Liver (tissue), 8 donors: ENCODE measurements at regions not wholly inside any gene's neighbourhood (a gene's known extent, or its start where the extent isn't known, plus 50 kb on each side); places are given as distances from the start of the nearest gene placed in this dataset.

ENCODE experiments used
- DNase-seq: peaks from one replicate; pipeline ENCODE4 v3.0.0-alpha.2; 2017; ENCODE audit warnings: low spot score
- H3K27ac ChIP-seq, 2 donors: one replicate each; pipeline ENCODE4 v1.7.0; 2013; ENCODE audit warnings: inconsistent platforms in 2 of 2, low read length in 2 of 2, control low read depth in 1 of 2, low read depth in 1 of 2, mild to moderate bottlenecking in 1 of 2
- H3K27me3 ChIP-seq, 4 donors: one replicate each; pipeline versions ENCODE4 v1.6.1 to v1.7.0; 2013; ENCODE audit warnings: low read length in 3 of 4, inconsistent platforms in 1 of 4, mild to moderate bottlenecking in 1 of 4, moderate library complexity in 1 of 4; ENCODE audit not compliant: control insufficient read depth in 4 of 4, insufficient read depth in 4 of 4
- H3K36me3 ChIP-seq, 4 donors: one replicate each; pipeline versions ENCODE4 v1.6.1 to v1.7.0; 2013; ENCODE audit warnings: low read length in 3 of 4, mild to moderate bottlenecking in 3 of 4, low read depth in 1 of 4, moderate library complexity in 1 of 4; ENCODE audit not compliant: control insufficient read depth in 4 of 4, insufficient read depth in 3 of 4
- H3K4me1 ChIP-seq, 4 donors: one replicate each; pipeline versions ENCODE4 v1.6.1 to v1.7.0; 2013; ENCODE audit warnings: low read length in 3 of 4, mild to moderate bottlenecking in 3 of 4, moderate library complexity in 1 of 4; ENCODE audit not compliant: control insufficient read depth in 4 of 4, insufficient read depth in 4 of 4
- H3K4me3 ChIP-seq, 3 donors: one replicate each; pipeline versions ENCODE4 v1.6.1 to v1.7.0; 2013; ENCODE audit warnings: low read length in 3 of 3, control low read depth in 1 of 3, low read depth in 1 of 3, mild to moderate bottlenecking in 1 of 3
- H3K9ac ChIP-seq, 2 donors: one replicate each; pipeline ENCODE4 v1.7.0; 2013; ENCODE audit warnings: low read length in 2 of 2, mild to moderate bottlenecking in 2 of 2, moderate library complexity in 2 of 2, control low read depth in 1 of 2, low read depth in 1 of 2
- H3K9me3 ChIP-seq, 4 donors: one replicate each; pipeline versions ENCODE4 v1.6.1 to v1.7.0; 2013; ENCODE audit warnings: low read length in 3 of 4; ENCODE audit not compliant: control insufficient read depth in 4 of 4
- ATF3 ChIP-seq: IDR thresholded peaks from 2 replicates; pipeline ENCODE4 v1.6.1; 2016; ENCODE audit warnings: antibody characterized with exemption
- EGR1 ChIP-seq, 2 donors: IDR thresholded peaks; 2 replicates each; pipeline ENCODE4 v1.6.1; 2016 to 2018; ENCODE audit warnings: antibody characterized with exemption in 2 of 2, low read depth in 2 of 2
- FOXA1 ChIP-seq: IDR thresholded peaks from 2 replicates; pipeline ENCODE4 v1.6.1; 2016; ENCODE audit warnings: antibody characterized with exemption
- GABPA ChIP-seq, 2 donors: IDR thresholded peaks in 1 of 2; conservative IDR thresholded peaks in 1 of 2; 2 replicates each; pipeline ENCODE4 v1.6.1; 2016; ENCODE audit warnings: antibody characterized with exemption in 2 of 2, mild to moderate bottlenecking in 1 of 2, moderate library complexity in 1 of 2
- HNF4A ChIP-seq, 2 donors: conservative IDR thresholded peaks; 2 replicates each; pipeline ENCODE4 v1.6.1; 2016; ENCODE audit warnings: antibody characterized with exemption in 2 of 2, mild to moderate bottlenecking in 2 of 2
- JUND ChIP-seq, 2 donors: IDR thresholded peaks; 2 replicates each; pipeline ENCODE4 v1.6.1; 2016; ENCODE audit warnings: antibody characterized with exemption in 2 of 2
- RAD21 ChIP-seq, 2 donors: IDR thresholded peaks; 2 replicates each; pipeline ENCODE4 v1.6.1; 2016; ENCODE audit warnings: antibody characterized with exemption in 2 of 2, mild to moderate bottlenecking in 2 of 2
- REST ChIP-seq: IDR thresholded peaks from 2 replicates; pipeline ENCODE4 v1.6.1; 2016; ENCODE audit warnings: antibody characterized with exemption, mild to moderate bottlenecking
- RXRA ChIP-seq, 2 donors: IDR thresholded peaks; 2 replicates each; pipeline ENCODE4 v1.6.1; 2017 to 2018; ENCODE audit warnings: antibody characterized with exemption in 2 of 2, mild to moderate bottlenecking in 1 of 2
- SP1 ChIP-seq: IDR thresholded peaks from 2 replicates; pipeline ENCODE4 v1.6.1; 2018; ENCODE audit warnings: antibody characterized with exemption, mild to moderate bottlenecking
- TAF1 ChIP-seq: conservative IDR thresholded peaks from 2 replicates; pipeline ENCODE4 v1.6.1; 2016; ENCODE audit warnings: antibody characterized with exemption, mild to moderate bottlenecking
- YY1 ChIP-seq: IDR thresholded peaks from 2 replicates; pipeline ENCODE4 v1.6.1; 2016; ENCODE audit warnings: antibody characterized with exemption, mild to moderate bottlenecking
- WGBS: extraction: QIAGEN DNeasy Blood & Tissue Kit; methylation state at CpG from one replicate; pipeline ENCODE4 v1.1.7; 2013; 5-methylcytosine and 5-hydroxymethylcytosine counted together
- TF ChIP-seq, protein P1 (sequence below): fragments of 150-350 bp; IDR thresholded peaks from 2 replicates; pipeline ENCODE4 v1.5.1; 2017; ENCODE audit warnings: improper control_type of control experiment, low read depth, low read length; ENCODE audit not compliant: missing input control
- TF ChIP-seq, protein P2 (sequence below): IDR thresholded peaks from 2 replicates; pipeline ENCODE4 v1.6.1; 2016; ENCODE audit warnings: antibody characterized with exemption
- TF ChIP-seq, protein P3 (sequence below): IDR thresholded peaks from 2 replicates; pipeline ENCODE4 v1.6.1; 2016; ENCODE audit warnings: antibody characterized with exemption
- donor health status: healthy.
- donor health status: healthy.
- donor health status: healthy.
- donor health status: healthy.
- donor health status: healthy.

GRCh38 chr12:67928621-67929383 is 60.4 kb upstream of the IFNG-AS1 start:
- TF ChIP-seq ATF3 (no peak), HNF4A (conservative IDR thresholded peaks at IDR 0.05) (no peak), TAF1 (no peak), RAD21 (IDR thresholded peaks at IDR 0.05) (no peak), REST (no peak), RXRA (IDR thresholded peaks at IDR 0.05) (no peak), GABPA (IDR thresholded peaks at IDR 0.05 in 1 of 2, conservative IDR thresholded peaks at IDR 0.05 in 1 of 2) (no peak), YY1 (no peak)
- TF ChIP-seq, protein P1, sequence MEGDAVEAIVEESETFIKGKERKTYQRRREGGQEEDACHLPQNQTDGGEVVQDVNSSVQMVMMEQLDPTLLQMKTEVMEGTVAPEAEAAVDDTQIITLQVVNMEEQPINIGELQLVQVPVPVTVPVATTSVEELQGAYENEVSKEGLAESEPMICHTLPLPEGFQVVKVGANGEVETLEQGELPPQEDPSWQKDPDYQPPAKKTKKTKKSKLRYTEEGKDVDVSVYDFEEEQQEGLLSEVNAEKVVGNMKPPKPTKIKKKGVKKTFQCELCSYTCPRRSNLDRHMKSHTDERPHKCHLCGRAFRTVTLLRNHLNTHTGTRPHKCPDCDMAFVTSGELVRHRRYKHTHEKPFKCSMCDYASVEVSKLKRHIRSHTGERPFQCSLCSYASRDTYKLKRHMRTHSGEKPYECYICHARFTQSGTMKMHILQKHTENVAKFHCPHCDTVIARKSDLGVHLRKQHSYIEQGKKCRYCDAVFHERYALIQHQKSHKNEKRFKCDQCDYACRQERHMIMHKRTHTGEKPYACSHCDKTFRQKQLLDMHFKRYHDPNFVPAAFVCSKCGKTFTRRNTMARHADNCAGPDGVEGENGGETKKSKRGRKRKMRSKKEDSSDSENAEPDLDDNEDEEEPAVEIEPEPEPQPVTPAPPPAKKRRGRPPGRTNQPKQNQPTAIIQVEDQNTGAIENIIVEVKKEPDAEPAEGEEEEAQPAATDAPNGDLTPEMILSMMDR: no peak
- TF ChIP-seq, protein P2, sequence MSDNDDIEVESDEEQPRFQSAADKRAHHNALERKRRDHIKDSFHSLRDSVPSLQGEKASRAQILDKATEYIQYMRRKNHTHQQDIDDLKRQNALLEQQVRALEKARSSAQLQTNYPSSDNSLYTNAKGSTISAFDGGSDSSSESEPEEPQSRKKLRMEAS: no peak
- TF ChIP-seq, protein P3, sequence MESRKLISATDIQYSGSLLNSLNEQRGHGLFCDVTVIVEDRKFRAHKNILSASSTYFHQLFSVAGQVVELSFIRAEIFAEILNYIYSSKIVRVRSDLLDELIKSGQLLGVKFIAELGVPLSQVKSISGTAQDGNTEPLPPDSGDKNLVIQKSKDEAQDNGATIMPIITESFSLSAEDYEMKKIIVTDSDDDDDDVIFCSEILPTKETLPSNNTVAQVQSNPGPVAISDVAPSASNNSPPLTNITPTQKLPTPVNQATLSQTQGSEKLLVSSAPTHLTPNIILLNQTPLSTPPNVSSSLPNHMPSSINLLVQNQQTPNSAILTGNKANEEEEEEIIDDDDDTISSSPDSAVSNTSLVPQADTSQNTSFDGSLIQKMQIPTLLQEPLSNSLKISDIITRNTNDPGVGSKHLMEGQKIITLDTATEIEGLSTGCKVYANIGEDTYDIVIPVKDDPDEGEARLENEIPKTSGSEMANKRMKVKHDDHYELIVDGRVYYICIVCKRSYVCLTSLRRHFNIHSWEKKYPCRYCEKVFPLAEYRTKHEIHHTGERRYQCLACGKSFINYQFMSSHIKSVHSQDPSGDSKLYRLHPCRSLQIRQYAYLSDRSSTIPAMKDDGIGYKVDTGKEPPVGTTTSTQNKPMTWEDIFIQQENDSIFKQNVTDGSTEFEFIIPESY: no peak

DNA sequence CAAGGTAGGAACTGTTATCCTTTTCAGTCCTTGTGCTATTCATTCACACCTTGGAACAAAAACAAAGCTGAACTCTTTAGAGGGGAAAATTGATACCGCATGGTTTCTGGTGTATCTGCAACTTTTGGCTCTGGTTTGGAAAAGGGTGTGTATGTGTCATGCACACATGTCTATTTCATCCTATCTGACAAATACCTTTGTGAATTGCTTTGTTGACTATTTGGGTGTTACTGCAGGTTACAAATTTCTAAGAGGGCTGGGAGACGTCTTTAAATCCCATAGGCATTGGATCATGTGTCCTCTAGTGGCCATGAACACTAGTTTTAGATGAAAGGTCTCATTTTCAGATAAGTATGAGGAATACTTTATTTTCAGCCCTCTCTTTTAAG is 59.9 kb upstream of the IFNG-AS1 start:
- H3K36me3 ChIP-seq: no peaks in the 10 kb centered on the region
- no peaks in the 10 kb centered on the region for H3K9me3 ChIP-seq
- H3K27ac ChIP-seq: no peak overlapping the region
- WGBS: 65% methylated on average over 2 of the region's 2 CpGs
- DNase-seq: no peak
- H3K9ac ChIP-seq: no peak overlapping the region
- no peak overlapping the region for H3K4me3 ChIP-seq
- H3K27me3 ChIP-seq: peaks cover 0 to 2% (median 0%) of the 10 kb centered on the region in 4 donors
- H3K4me1 ChIP-seq: no peaks in the 10 kb centered on the region
- no peak for TF ChIP-seq TAF1
- no peak for TF ChIP-seq FOXA1
- TF ChIP-seq RXRA (IDR thresholded peaks at IDR 0.05): no peak
- TF ChIP-seq HNF4A (conservative IDR thresholded peaks at IDR 0.05): no peak
- TF ChIP-seq JUND (IDR thresholded peaks at IDR 0.05): no peak
- TF ChIP-seq, protein P1: no peak
- no peak for TF ChIP-seq REST
- TF ChIP-seq SP1: no peak
- no peak for TF ChIP-seq EGR1 (IDR thresholded peaks at IDR 0.05; ENCODE audit: low read depth in 2 of 2)
- TF ChIP-seq GABPA (IDR thresholded peaks at IDR 0.05 in 1 of 2, conservative IDR thresholded peaks at IDR 0.05 in 1 of 2): no peak
- TF ChIP-seq ATF3: no peak

More at GRCh38 chr12:67928621-67929383, 60.4 kb upstream of the IFNG-AS1 start:
- no peak for DNase-seq
- Histone ChIP-seq H3K9me3 (no peaks in the 10 kb centered on the region), H3K4me1 (no peaks in the 10 kb centered on the region), H3K27ac (no peak overlapping the region), H3K36me3 (no peaks in the 10 kb centered on the region), H3K4me3 (no peak overlapping the region), H3K27me3 (peaks cover 0 to 2% (median 0%) of the 10 kb centered on the region in 4 donors), H3K9ac (no peak overlapping the region)
- WGBS: 50% methylated on average over 3 of the region's 3 CpGs
